C1 segment of cervical spinal cord (tissue), 14 donors: ENCODE measurements at regions not wholly inside any gene's neighbourhood (a gene's known extent, or its start where the extent isn't known, plus 50 kb on each side); places are given as distances from the start of the nearest gene placed in this dataset.
"Not testable (repeated sequence)": the region's sequence is repeated elsewhere in the genome, so short reads cannot be mapped to it uniquely, and the experiment has no call there.

Experiments used
- DNase-seq, 14 donors: peaks; one replicate each; lab custom pipeline; 2025; lab: John Stamatoyannopoulos, UW

GRCh38 chr3:16707260-16707659 is 102.0 kb upstream of the DAZL start:
- DNase-seq: no peak

GRCh38 chr3:16708285-16708684 is 103.1 kb upstream of the DAZL start:
- DNase-seq: no peak

DNA sequence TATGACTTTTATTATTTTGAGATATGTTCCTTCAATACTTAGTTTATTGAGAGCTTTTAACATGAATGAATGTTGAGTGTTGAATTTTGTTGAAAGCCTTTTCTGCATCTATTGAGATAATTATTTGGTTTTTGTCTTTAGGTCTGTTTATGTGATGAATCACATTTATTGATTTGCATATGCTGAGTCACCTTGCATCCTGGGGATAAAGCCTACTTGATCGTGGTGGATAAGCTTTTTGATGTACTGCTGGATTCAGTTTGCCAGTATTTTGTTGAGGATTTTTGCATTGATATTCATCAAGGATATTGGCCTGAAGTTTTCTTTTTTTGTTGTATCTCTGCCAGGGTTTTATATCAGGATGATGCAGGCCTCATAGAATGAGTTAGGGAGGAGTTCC is 106.5 kb upstream of the DAZL start:
- not testable (repeated sequence) for DNase-seq

DNA sequence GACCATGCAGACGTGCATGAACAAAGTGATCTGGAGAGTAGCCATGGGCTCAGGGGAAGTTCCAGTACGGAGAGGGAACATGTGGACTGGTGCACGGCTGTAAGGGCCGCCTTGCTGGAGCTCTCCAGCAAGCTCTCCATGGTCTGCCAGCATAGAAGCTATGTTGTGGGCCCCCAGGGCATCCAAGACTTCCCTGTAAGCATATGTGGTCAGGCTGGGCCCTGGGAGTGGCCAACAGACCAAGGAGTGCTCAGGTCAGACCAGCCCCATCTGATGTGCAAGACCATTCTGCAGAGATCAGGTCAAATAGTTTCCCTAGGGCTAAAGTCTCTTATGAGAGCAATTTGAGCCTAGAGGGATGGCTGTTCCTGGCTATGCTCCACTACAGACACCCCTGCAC is 110.1 kb upstream of the DAZL start:
- no peak for DNase-seq

DNA sequence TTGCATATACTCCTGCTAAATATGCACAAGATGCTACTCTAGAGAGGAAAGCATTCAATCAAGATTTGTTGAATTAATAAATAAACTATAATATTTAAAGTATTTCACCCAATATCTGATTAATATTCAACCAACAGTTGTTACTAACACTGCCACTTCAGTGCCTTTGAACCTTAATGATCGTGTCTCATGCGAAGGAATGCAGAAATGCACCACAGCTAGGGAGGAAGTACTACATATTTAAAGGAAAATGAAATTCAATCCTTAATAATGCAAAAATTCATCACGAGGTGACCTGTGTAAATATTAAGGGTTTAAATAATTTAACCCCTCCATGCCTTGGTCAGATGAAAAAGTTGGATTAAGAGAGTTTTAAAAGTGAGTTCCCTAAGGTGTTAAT is 114.2 kb upstream of the DAZL start:
- no peak for DNase-seq

DNA sequence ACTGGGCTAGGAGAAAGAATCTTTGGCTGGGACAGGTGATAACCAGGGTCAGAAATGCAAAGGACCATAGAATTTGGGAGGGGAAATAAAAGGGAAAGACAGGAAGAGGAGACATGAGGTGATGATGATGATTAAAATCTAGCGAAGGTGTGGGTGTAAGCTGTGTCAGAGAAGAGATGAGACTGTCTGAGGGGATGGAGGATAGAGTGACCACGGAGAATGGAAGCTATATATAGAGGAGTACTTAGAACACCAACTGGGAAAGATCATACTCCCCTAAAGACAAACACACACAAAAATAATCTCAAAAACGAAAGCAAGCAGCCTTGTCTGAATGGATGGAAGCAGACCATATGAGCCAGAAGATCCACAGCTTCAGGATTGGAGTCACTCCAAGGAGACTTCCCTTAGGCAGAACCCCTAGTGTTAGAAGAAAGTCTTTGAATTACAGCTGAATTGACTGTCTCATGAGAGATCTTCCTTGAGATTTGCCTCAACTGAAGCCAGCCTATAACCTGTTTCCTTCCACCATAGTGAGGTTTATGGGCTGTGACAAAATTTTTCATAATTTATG is 115.2 kb upstream of the DAZL start:
- DNase-seq: no peak

DNA sequence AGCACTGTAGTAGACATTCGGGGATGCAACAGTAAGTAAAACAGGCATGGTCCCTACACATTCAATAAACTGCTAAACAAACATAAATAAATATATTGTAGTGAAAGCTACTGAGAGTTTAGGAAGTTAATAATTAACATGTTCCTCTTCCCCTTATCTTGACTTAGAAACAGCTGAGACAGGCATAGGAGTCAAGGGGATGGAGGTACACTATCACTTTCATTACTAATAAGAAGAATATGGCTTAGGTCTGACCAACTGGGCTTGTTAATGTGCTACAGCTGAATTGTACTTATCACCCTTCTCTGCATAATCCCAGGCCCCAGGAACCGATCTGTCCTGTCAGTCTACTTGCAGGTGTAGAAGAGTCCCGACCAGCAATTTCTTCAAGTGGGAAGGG is 116.3 kb upstream of the DAZL start:
- DNase-seq: no peak

DNA sequence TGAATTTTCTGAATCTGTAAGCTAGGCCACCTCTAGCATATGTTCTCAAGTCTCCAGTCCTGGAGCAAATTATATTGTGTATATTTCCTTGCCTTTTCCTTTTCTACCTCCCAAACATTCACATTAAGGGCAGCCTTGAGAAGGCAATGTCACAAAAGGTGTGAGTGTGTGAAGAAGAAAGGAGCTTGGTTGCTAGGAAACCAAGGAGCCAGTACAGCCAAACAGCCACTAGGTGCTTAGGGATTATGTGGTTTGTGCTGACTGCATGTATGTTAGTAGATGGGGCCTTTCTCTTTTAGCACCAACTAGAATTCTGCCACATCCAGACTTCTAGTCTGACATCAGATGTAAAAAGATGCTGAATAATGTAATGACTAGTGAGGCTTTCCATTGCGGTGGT is 118.8 kb upstream of the DAZL start:
- no peak for DNase-seq

GRCh38 chr3:16724487-16724886 is 119.3 kb upstream of the DAZL start:
- no peak for DNase-seq

GRCh38 chr3:16725972-16726371 is 120.7 kb upstream of the DAZL start:
- no peak for DNase-seq

- no peak for DNase-seq
These were observed 123.8 kb upstream of the DAZL start for GRCh38 chr3:16728770-16729745.

- no peak for DNase-seq
These were observed 133.2 kb upstream of the DAZL start for GRCh38 chr3:16738451-16738850.

DNA sequence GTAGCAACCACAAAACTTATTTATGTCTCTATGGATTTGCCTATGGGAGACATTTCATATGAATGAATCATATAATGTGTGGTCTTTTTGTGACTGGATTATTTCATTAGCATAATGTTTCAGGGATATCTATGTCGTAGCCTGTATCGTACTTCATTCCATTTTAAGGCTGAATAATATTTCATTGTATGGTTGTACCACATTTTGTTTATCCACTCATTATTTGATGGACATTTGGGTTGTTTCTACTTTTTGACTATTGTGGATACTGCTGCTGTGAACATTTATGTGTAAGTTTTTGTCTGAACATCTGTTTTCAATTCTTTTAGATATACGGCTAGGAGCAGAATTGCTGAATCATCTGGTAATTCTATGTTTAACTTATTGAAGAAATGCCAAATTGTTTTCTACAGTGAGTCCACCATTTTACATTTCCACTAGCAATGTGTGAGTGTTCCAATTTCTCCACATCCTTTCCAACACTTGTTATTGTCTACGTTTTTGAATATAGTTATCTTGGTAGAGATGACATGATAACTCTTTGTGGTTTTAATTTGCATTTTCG is 134.4 kb upstream of the DAZL start:
- no peak for DNase-seq

DNA sequence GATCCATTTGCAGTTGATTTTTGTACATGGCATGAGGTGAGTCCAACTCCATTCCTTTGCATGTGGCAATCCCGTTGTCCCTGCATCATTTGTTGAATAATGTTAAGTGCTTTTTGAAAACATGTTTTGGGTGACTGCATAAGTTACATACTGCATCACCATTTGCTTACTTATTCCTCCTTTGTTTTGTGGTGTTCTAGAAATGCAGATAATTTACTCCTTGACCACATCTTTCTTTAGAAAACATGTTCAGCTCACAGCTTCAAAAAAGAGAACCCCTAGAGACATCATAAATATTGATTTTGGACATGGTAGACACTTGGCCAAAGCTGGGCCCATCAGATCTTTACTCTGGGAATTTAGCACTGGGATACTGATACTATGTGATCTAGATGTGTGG is 135.3 kb upstream of the DAZL start:
- DNase-seq: no peak

DNA sequence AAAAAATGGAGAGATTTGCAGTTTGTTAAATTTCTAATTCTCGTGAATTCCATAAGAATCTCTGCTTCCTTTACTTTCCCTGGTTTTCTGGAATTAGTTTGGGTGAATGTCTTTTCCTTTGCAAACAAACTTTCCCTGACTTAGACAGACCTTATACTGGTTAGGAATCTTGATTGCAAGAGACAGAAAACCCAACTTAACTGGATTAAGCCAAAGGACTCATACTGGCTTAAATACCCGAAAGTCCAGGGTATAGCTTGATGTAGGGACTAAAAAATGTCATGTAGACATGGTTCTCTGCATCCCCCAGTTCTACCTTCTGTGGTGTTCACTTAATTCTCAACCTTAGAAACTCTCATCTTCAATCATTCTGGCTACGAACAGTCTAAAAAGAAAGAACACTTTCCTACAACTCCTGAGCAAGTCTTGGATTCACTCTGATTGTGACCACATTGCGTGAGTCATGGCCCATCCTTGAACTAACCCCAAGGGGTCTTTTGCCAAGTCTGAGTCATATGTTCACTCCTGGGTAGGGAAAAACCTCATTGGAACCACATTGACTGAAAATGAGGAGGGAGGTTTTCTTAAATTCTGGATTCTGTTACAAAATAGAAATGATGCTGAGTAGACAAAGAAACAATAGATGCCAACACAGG is 136.0 kb upstream of the DAZL start:
- no peak for DNase-seq

DNA sequence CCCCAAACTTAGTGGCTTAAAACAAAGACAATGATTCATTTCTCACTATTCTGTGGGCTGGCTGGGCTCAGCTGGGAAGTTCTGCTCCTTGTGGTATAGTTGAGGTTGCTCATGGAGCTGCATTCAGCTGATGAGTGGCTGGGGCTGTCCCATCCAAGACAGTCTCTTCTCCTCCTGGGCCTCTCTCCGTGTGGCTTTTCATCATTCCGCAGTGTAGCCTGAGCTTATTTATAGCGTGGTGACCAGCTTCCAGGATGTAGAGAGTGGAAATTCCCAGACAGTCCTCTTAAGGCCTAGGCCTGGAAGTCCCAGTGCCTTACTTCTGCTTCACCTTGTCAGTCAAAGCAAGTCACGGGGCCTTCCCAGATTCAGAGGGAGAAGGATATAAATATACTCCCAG is 136.7 kb upstream of the DAZL start:
- no peak for DNase-seq

GRCh38 chr3:16743276-16743675 is 138.1 kb upstream of the DAZL start:
- DNase-seq: no peak

- no peak for DNase-seq
These were observed 125.4 kb upstream of the PLCL2 start for GRCh38 chr3:16759227-16759903.

DNA sequence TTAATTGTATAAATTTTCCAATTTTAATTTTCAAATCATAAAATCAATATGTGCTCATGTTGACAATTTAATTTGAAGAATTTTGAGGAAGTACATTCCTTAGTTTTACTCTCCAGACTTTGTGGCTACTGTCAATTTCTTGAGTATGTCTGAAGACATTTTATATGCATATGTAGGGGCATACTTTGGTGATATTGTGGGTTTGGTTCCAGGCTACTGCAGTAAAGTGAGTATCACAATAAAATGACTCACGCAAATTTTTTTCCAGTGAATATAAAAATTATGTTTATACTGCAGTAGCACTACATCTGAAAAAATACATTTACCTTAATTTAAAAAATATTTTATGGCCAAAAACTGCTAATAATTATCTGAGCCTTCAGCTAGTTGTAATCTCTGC is 123.2 kb upstream of the PLCL2 start:
- no peak for DNase-seq

DNA sequence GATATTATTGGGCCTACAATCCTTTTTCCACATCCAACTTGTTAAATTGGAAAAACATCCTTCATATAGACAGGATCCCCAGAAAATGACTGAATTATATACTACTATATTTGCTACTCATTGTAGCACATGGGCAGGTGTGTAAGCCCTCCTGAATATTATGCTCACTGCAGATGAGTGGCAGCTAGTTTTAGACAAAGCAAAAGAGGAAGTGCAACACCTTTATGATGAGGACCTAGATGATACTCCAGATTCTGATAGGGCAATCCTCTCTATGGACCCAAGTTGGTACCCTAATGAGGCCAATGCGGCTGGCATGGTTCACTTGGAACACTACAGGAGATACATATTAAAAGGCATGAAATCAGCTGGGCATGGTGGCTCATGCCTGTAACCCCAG is 119.1 kb upstream of the PLCL2 start:
- DNase-seq: no peak

DNA sequence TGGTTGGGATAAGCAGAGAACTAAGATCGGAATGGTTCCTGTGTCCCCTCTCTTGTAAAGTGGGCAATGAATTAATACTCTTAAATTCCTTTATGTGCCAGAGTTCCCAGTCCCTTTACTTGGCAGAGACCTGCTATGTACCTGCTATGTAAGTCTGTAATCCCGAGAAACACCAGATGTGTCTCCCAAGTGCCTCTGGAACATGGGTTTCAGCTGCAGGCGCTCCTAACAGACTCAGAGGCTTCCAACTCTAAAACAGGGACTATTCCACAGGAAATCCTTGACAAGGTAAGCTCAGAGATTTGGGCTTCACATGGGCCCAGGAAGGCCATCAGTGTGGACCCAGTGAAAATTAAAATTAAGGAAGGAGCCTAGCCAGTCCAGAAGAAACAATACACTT is 117.7 kb upstream of the PLCL2 start:
- DNase-seq: no peak

GRCh38 chr3:16768014-16768413 is 116.7 kb upstream of the PLCL2 start:
- DNase-seq: peak in 2 of 14 donors; percentile 31 to 34
